HepG2 (cell line): ENCODE measurements at regions not wholly inside any gene's neighbourhood (a gene's known extent, or its start where the extent isn't known, plus 50 kb on each side); places are given as distances from the start of the nearest gene placed in this dataset.
"Not testable (repeated sequence)": the region's sequence is repeated elsewhere in the genome, so short reads cannot be mapped to it uniquely, and the experiment has no call there.

ENCODE experiments used
- ATAC-seq: fragments of 200-7000 bp; cut with Tn5 transposase; 3 replicates; pipeline ENCODE4 v1.9.1; 2020; ENCODE audit warnings: mild to moderate bottlenecking, moderate library complexity
- BruUV-seq: library from RNA; stranded (reverse); fragments of 400-500 nt; replicated peaks from 2 replicates; lab custom pipeline; 2021; lab: Mats Ljungman, UMichigan
- CTCF ChIA-PET: fragments of 300-600 bp; formaldehyde crosslinking; extraction: SDS; loops from one replicate; lab custom pipeline; 2021; ENCODE audit warnings: low total read pairs, inconsistent platforms, low intra/inter-chr PET ratio; lab: Yijun Ruan, JAX
- POLR2A ChIA-PET: fragments of 350-600 bp; sonication (Branson Sonifier 250); formaldehyde crosslinking; loops from one replicate; lab custom pipeline; 2020; ENCODE audit warnings: antibody characterized with exemption, inconsistent platforms; lab: Yijun Ruan, JAX
- DNase-seq: peaks from one replicate; pipeline ENCODE4 v3.0.0-alpha.2; 2015; ENCODE audit warnings: low spot score
- FAIRE-seq: peaks from 3 replicates; lab custom pipeline; 2011; peaks lifted over from hg19 to GRCh38; lab: Jason Lieb, UNC
- H2AFZ ChIP-seq: one replicate; pipeline ENCODE4 v1.6.1; 2011; ENCODE audit warnings: low read length, inconsistent platforms
- H3K27ac ChIP-seq: fragments of 300-600 bp; 3 replicates; pipeline ENCODE4 v1.8.0; 2011; ENCODE audit warnings: mixed run types, mild to moderate bottlenecking, mixed read lengths, low read length, inconsistent platforms; ENCODE audit not compliant: insufficient read depth; ENCODE audit errors: extremely low read length
- H3K27me3 ChIP-seq, 2 experiments: fragments of 200-600 bp in 1 of 2; 2 replicates in 1 of 2; 3 replicates in 1 of 2; pipeline versions ENCODE4 v1.6.0 to v1.8.0; 2011; ENCODE audit warnings: low read length in 2 of 2, mild to moderate bottlenecking in 2 of 2, moderate library complexity in 2 of 2, inconsistent platforms in 1 of 2; ENCODE audit not compliant: insufficient read depth in 2 of 2, control insufficient read depth in 1 of 2
- H3K36me3 ChIP-seq, 2 experiments: fragments of 200-600 bp in 1 of 2; replicated peaks in 1 of 2; 2 replicates in 1 of 2; 3 replicates in 1 of 2; pipeline versions ENCODE4 v1.5.1 to v1.8.0; 2011; ENCODE audit warnings: low read length in 2 of 2, inconsistent platforms in 1 of 2; ENCODE audit not compliant: insufficient read depth in 2 of 2, control insufficient read depth in 1 of 2
- H3K4me1 ChIP-seq: 2 replicates; pipeline ENCODE4 v1.5.1; 2012; ENCODE audit warnings: low read length, inconsistent platforms; ENCODE audit not compliant: insufficient read depth
- H3K4me2 ChIP-seq: 2 replicates; pipeline ENCODE4 v1.6.0; 2011; ENCODE audit warnings: low read depth, low read length, inconsistent platforms
- H3K4me3 ChIP-seq, 3 experiments: fragments of 200-600 bp in 1 of 3; sonication (generic), shearing (Covaris generic) in 1 of 3; replicated peaks in 1 of 3; 2 replicates each; pipeline ENCODE4 v1.5.1; 2011 to 2016; ENCODE audit warnings: low read length in 3 of 3, inconsistent platforms in 2 of 3, low read depth in 2 of 3, mild to moderate bottlenecking in 2 of 3, control low read depth in 1 of 3, mixed read lengths in 1 of 3; ENCODE audit not compliant: insufficient read depth in 1 of 3
- H3K79me2 ChIP-seq: one replicate; pipeline ENCODE4 v1.6.1; 2011; ENCODE audit warnings: low read length, inconsistent platforms; ENCODE audit not compliant: insufficient read depth
- H3K9ac ChIP-seq: 2 replicates; pipeline ENCODE4 v1.6.0; 2011; ENCODE audit warnings: mild to moderate bottlenecking, low read depth, low read length, inconsistent platforms; ENCODE audit not compliant: insufficient read depth
- H3K9me3 ChIP-seq: 2 replicates; pipeline ENCODE4 v1.5.1; 2012; ENCODE audit warnings: mild to moderate bottlenecking, low read length
- H4K20me1 ChIP-seq: 2 replicates; pipeline ENCODE4 v1.6.0; 2011; ENCODE audit warnings: inconsistent platforms, mild to moderate bottlenecking, low read length, moderate library complexity; ENCODE audit not compliant: insufficient read depth
- ELF3 ChIP-seq: IDR thresholded peaks from 2 replicates; pipeline ENCODE4 v1.6.1; 2016; ENCODE audit warnings: missing genetic modification reagents, missing compliant biosample characterization
- GABPB1 ChIP-seq: IDR thresholded peaks from 2 replicates; pipeline ENCODE4 v1.6.1; 2016; ENCODE audit warnings: mild to moderate bottlenecking, missing genetic modification reagents, moderate library complexity, missing compliant biosample characterization
- GATAD1 ChIP-seq: IDR thresholded peaks from 2 replicates; pipeline ENCODE4 v1.6.1; 2016; ENCODE audit warnings: missing genetic modification reagents, missing compliant biosample characterization
- KDM2A ChIP-seq: sonication (generic); formaldehyde crosslinking; IDR thresholded peaks from 2 replicates; pipeline ENCODE4 v1.4.0; 2020; ENCODE audit warnings: low read depth, missing genetic modification reagents, borderline replicate concordance
- KLF16 ChIP-seq, 2 experiments: sonication (generic) in 1 of 2; formaldehyde crosslinking in 1 of 2; IDR thresholded peaks; 2 replicates each; pipeline versions ENCODE4 v1.6.1 to v1.8.0; 2016 to 2023; ENCODE audit warnings: missing genetic modification reagents in 2 of 2, missing compliant biosample characterization in 1 of 2
- RAD21 ChIP-seq: fragments of 450-650 bp; formaldehyde crosslinking; IDR thresholded peaks from 2 replicates; pipeline ENCODE4 v1.5.0; 2020; ENCODE audit warnings: mild to moderate bottlenecking
- SALL1 ChIP-seq: sonication (generic); formaldehyde crosslinking; IDR thresholded peaks from 2 replicates; pipeline ENCODE4 v1.8.0; 2022; ENCODE audit warnings: mild to moderate bottlenecking, missing genetic modification reagents
- SMC3 ChIP-seq: IDR thresholded peaks from 2 replicates; pipeline ENCODE4 v1.6.1; 2011; ENCODE audit warnings: low read length, improper control_type of control experiment
- STAG1 ChIP-seq: sonication (generic); formaldehyde crosslinking; IDR thresholded peaks from 2 replicates; pipeline ENCODE4 v1.4.0; 2020; ENCODE audit warnings: missing genetic modification reagents
- WGBS: methylation state at CpG from one replicate; pipeline ENCODE4 v1.1.6; 2017; ENCODE audit warnings: low lambda C conversion rate; 5-methylcytosine and 5-hydroxymethylcytosine counted together
- in situ Hi-C: cut with HindIII; loops from 2 replicates; pipeline ENCODE4 v1.10.0; 2017; ENCODE audit warnings: low pct_unique_long_range_greater_than_20kb; ENCODE audit not compliant: extremely low pct_ligation_motif_present
- intact Hi-C: fragments of 100-400 bp; cut with micrococcal nuclease; formaldehyde crosslinking; loops from one replicate; pipeline ENCODE4 v1.10.0; 2022; ENCODE audit not compliant: unreplicated experiment
- TF ChIP-seq, protein P1 (sequence below): sonication (generic); formaldehyde crosslinking; IDR thresholded peaks from 2 replicates; pipeline ENCODE4 v1.5.0; 2020; ENCODE audit warnings: mild to moderate bottlenecking, missing genetic modification reagents, moderate library complexity
- TF ChIP-seq, protein P2 (sequence below): sonication (generic); formaldehyde crosslinking; IDR thresholded peaks from 2 replicates; pipeline ENCODE4 v1.5.1; 2020; ENCODE audit warnings: mild to moderate bottlenecking, missing genetic modification reagents, moderate library complexity
- TF ChIP-seq, protein P3 (sequence below): IDR thresholded peaks from 2 replicates; pipeline ENCODE4 v1.6.1; 2016; ENCODE audit warnings: mild to moderate bottlenecking
- TF ChIP-seq, protein P4 (sequence below), 2 experiments: sonication (generic) in 1 of 2; formaldehyde crosslinking in 1 of 2; IDR thresholded peaks; 2 replicates each; pipeline versions ENCODE4 v1.4.0 to v1.6.1; 2018 to 2020; ENCODE audit warnings: missing genetic modification reagents in 2 of 2, borderline replicate concordance in 1 of 2, low read depth in 1 of 2, mild to moderate bottlenecking in 1 of 2, missing biosample characterization in 1 of 2

DNA sequence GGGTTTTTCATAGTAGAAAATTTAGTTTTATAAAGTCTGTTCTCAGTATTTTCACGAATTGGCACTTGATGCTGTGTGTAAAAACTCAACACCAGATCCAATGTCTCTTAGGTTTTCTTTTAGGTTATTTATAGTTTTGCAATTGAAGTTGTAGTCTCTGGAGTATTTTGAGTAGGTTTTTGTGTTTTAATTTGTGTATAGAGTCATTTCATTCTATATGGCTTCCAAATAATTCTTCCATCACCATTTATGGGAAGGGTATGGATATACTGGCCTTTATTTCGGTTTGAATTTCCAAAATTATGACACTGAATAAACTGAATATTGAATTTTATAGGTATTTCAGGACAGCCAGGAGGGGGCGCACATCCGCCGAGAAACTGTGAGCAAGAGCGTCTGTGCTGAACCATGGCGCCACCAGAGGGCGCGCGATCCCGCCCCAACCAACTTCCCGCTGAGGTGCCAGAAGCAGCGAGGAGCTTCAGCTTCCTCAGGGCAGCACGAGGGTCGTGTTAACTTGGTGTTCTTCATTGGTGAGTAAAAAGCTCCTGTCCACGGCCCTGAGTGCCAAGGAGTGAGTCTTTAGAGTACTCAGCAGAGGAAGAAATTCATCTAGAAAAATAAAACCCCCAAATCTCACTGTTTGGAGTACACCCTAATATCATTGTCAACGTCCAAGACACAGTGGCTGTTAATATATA is 207.5 kb downstream of the LMLN start:
- WGBS, result 6% methylated on average over 14 of the region's 17 CpGs
- H2AFZ ChIP-seq, in situ Hi-C loops, CTCF ChIA-PET, ATAC-seq, H4K20me1 ChIP-seq, FAIRE-seq, H3K4me1 ChIP-seq, H3K4me3 ChIP-seq, intact Hi-C loops, H3K9ac ChIP-seq: not testable (repeated sequence)
- TF ChIP-seq, protein P1, sequence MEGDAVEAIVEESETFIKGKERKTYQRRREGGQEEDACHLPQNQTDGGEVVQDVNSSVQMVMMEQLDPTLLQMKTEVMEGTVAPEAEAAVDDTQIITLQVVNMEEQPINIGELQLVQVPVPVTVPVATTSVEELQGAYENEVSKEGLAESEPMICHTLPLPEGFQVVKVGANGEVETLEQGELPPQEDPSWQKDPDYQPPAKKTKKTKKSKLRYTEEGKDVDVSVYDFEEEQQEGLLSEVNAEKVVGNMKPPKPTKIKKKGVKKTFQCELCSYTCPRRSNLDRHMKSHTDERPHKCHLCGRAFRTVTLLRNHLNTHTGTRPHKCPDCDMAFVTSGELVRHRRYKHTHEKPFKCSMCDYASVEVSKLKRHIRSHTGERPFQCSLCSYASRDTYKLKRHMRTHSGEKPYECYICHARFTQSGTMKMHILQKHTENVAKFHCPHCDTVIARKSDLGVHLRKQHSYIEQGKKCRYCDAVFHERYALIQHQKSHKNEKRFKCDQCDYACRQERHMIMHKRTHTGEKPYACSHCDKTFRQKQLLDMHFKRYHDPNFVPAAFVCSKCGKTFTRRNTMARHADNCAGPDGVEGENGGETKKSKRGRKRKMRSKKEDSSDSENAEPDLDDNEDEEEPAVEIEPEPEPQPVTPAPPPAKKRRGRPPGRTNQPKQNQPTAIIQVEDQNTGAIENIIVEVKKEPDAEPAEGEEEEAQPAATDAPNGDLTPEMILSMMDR (CRISPR knock-in tag), result peak; percentile 76
- peak; percentile 30; the same call in 1 of the 2 replicates for TF ChIP-seq SALL1
- TF ChIP-seq, protein P2, sequence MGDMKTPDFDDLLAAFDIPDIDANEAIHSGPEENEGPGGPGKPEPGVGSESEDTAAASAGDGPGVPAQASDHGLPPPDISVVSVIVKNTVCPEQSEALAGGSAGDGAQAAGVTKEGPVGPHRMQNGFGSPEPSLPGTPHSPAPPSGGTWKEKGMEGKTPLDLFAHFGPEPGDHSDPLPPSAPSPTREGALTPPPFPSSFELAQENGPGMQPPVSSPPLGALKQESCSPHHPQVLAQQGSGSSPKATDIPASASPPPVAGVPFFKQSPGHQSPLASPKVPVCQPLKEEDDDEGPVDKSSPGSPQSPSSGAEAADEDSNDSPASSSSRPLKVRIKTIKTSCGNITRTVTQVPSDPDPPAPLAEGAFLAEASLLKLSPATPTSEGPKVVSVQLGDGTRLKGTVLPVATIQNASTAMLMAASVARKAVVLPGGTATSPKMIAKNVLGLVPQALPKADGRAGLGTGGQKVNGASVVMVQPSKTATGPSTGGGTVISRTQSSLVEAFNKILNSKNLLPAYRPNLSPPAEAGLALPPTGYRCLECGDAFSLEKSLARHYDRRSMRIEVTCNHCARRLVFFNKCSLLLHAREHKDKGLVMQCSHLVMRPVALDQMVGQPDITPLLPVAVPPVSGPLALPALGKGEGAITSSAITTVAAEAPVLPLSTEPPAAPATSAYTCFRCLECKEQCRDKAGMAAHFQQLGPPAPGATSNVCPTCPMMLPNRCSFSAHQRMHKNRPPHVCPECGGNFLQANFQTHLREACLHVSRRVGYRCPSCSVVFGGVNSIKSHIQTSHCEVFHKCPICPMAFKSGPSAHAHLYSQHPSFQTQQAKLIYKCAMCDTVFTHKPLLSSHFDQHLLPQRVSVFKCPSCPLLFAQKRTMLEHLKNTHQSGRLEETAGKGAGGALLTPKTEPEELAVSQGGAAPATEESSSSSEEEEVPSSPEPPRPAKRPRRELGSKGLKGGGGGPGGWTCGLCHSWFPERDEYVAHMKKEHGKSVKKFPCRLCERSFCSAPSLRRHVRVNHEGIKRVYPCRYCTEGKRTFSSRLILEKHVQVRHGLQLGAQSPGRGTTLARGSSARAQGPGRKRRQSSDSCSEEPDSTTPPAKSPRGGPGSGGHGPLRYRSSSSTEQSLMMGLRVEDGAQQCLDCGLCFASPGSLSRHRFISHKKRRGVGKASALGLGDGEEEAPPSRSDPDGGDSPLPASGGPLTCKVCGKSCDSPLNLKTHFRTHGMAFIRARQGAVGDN (CRISPR knock-in tag), result 0 out of 2 replicates have a peak, but pooled peaks have one; percentile 21
- TF ChIP-seq SMC3, result peak; percentile 9; the same call in 1 of the 2 replicates
- 0 out of 2 replicates have a peak, but pooled peaks have one; percentile 27 for TF ChIP-seq GABPB1 (CRISPR knock-in tag)
- TF ChIP-seq, protein P3, sequence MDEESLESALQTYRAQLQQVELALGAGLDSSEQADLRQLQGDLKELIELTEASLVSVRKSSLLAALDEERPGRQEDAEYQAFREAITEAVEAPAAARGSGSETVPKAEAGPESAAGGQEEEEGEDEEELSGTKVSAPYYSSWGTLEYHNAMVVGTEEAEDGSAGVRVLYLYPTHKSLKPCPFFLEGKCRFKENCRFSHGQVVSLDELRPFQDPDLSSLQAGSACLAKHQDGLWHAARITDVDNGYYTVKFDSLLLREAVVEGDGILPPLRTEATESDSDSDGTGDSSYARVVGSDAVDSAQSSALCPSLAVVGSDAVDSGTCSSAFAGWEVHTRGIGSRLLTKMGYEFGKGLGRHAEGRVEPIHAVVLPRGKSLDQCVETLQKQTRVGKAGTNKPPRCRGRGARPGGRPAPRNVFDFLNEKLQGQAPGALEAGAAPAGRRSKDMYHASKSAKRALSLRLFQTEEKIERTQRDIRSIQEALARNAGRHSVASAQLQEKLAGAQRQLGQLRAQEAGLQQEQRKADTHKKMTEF, result 0 out of 2 replicates have a peak, but pooled peaks have one; percentile 21
- 0 out of 2 replicates have a peak, but pooled peaks have one; percentile 23 for TF ChIP-seq KDM2A (CRISPR knock-in tag)
- TF ChIP-seq ELF3 (CRISPR knock-in tag), result peak; percentile 40; the same call in 1 of the 2 replicates
- TF ChIP-seq, protein P4, sequence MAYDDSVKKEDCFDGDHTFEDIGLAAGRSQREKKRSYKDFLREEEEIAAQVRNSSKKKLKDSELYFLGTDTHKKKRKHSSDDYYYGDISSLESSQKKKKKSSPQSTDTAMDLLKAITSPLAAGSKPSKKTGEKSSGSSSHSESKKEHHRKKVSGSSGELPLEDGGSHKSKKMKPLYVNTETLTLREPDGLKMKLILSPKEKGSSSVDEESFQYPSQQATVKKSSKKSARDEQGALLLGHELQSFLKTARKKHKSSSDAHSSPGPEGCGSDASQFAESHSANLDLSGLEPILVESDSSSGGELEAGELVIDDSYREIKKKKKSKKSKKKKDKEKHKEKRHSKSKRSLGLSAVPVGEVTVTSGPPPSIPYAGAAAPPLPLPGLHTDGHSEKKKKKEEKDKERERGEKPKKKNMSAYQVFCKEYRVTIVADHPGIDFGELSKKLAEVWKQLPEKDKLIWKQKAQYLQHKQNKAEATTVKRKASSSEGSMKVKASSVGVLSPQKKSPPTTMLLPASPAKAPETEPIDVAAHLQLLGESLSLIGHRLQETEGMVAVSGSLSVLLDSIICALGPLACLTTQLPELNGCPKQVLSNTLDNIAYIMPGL (CRISPR knock-in tag; IDR thresholded peaks at IDR 0.05; ENCODE audit: borderline replicate concordance in 1 of 2, low read depth in 1 of 2), result peak in 1 of 2 experiments; percentile 49; a peak in 1 of 4 replicates
- TF ChIP-seq KLF16 (CRISPR knock-in tag; IDR thresholded peaks at IDR 0.05), result 0 out of 4 replicates have a peak, but pooled peaks of 1 of the 2 experiments have one; percentile 37
- 0 out of 2 replicates have a peak, but pooled peaks have one; percentile 26 for TF ChIP-seq GATAD1 (CRISPR knock-in tag)
- peak; percentile 74 for TF ChIP-seq STAG1
- TF ChIP-seq RAD21, result peak; percentile 81
- TF ChIP-seq, all 625 proteins: peak for 13; not testable (repeated sequence) for 612
- H3K27me3 ChIP-seq, H3K4me2 ChIP-seq, BruUV-seq, POLR2A ChIA-PET, H3K79me2 ChIP-seq, H3K27ac ChIP-seq, H3K36me3 ChIP-seq, H3K9me3 ChIP-seq: not testable (repeated sequence)
- peak; percentile 6 for DNase-seq
